ENCODE measurements at regions not wholly inside any gene's neighbourhood (a gene's known extent, or its start where the extent isn't known, plus 50 kb on each side); places are given as distances from the start of the nearest gene placed in this dataset.
A peak's percentile ranks its signal among the peaks of the same experiment; 100 is the strongest.

- no peaks in the 10 kb centered on the region for H3K27me3 ChIP-seq (replicated peaks in 1 of 2; ENCODE audit: control insufficient read depth in 2 of 2, insufficient read depth in 2 of 2, low read length in 1 of 2)
- ChIA-PET RAD21 (ENCODE audit: unreplicated experiment) (no interaction called here), SMC1A (ENCODE audit: uncharacterized antibody, unreplicated experiment) (interaction anchor here (0.8 to 2.3 kb wide), 4 partner anchors 10 to 358 kb away, joined by 3 to 10 read pairs (median 6); no protein-coding TSS in a partner anchor), CTCF (interaction anchor here (1.2 to 1.9 kb wide), 2 partner anchors 9 to 113 kb away, joined by 3 to 4 read pairs; no protein-coding TSS in a partner anchor), POLR2A (interaction anchor here (1.0 kb wide), 1 partner anchor 8 kb away, joined by 3 read pairs; no protein-coding TSS in a partner anchor)
- H3K4me2 ChIP-seq (ENCODE audit: control insufficient read depth, insufficient read depth) = no peak overlapping the region
- no peaks in the 10 kb centered on the region for H3K4me1 ChIP-seq (ENCODE audit: control insufficient read depth, insufficient read depth, low read length)
- FAIRE-seq = no peak
- peak; percentile 77 for ATAC-seq
- H3K36me3 ChIP-seq (ENCODE audit: control insufficient read depth in 2 of 2, insufficient read depth in 2 of 2, low read length in 1 of 2) = no peaks in the 10 kb centered on the region
- H3K9ac ChIP-seq (ENCODE audit: control insufficient read depth, insufficient read depth, low read length) = no peak overlapping the region
- WGBS (ENCODE audit: insufficient coverage, insufficient replicate concordance, low lambda C conversion rate, missing lambda C conversion rate) = 0% methylated on average over 2 of the region's 2 CpGs
- H3K9me3 ChIP-seq (replicated peaks; ENCODE audit: control insufficient read depth, insufficient read depth, low read length) = no peaks in the 10 kb centered on the region
- no peak overlapping the region for H3K4me3 ChIP-seq
- no peak overlapping the region for H3K27ac ChIP-seq (ENCODE audit: control insufficient read depth, insufficient read depth)
- intact Hi-C loops (cut with micrococcal nuclease; ENCODE audit: unreplicated experiment) (no loop called here), in situ Hi-C loops (cut with MboI) (no loop called here)
- H2AFZ ChIP-seq (ENCODE audit: control insufficient read depth, low read depth, low read length) = no peak overlapping the region
- TF ChIP-seq CBX3 (IDR thresholded peaks at IDR 0.05; ENCODE audit: borderline replicate concordance, low read depth) (no peak), NBN (IDR thresholded peaks at IDR 0.05) (no peak), KDM1A (IDR thresholded peaks at IDR 0.05; ENCODE audit: borderline replicate concordance) (no peak), PML (IDR thresholded peaks at IDR 0.05; ENCODE audit: low read length) (no peak), SMC3 (IDR thresholded peaks at IDR 0.05; ENCODE audit: borderline replicate concordance, low read length) (no peak)
- no peaks in the 10 kb centered on the region for H4K20me1 ChIP-seq (ENCODE audit: control insufficient read depth, insufficient read depth)
- H3K79me2 ChIP-seq (ENCODE audit: control insufficient read depth, insufficient read depth, low read length) = no peaks in the 10 kb centered on the region
- no peak for DNase-seq (ENCODE audit: low read depth, low spot score)
- no TSS peak for BruUV-seq (replicated peaks)
Measured at GRCh38 chr13:80226645-80227044, 114.3 kb downstream of the SPRY2 start.

GRCh38 chr13:80224468-80224867, 116.5 kb downstream of the SPRY2 start:
- Histone ChIP-seq H3K4me1 (ENCODE audit: control insufficient read depth, insufficient read depth, low read length) (no peaks in the 10 kb centered on the region), H3K79me2 (ENCODE audit: control insufficient read depth, insufficient read depth, low read length) (no peaks in the 10 kb centered on the region), H3K36me3 (ENCODE audit: control insufficient read depth in 2 of 2, insufficient read depth in 2 of 2, low read length in 1 of 2) (no peaks in the 10 kb centered on the region), H3K27ac (ENCODE audit: control insufficient read depth, insufficient read depth) (no peak overlapping the region), H3K27me3 (replicated peaks in 1 of 2; ENCODE audit: control insufficient read depth in 2 of 2, insufficient read depth in 2 of 2, low read length in 1 of 2) (no peaks in the 10 kb centered on the region), H2AFZ (ENCODE audit: control insufficient read depth, low read depth, low read length) (no peak overlapping the region), H3K9me3 (replicated peaks; ENCODE audit: control insufficient read depth, insufficient read depth, low read length) (no peaks in the 10 kb centered on the region), H3K4me3 (no peak overlapping the region), H4K20me1 (ENCODE audit: control insufficient read depth, insufficient read depth) (no peaks in the 10 kb centered on the region), H3K4me2 (ENCODE audit: control insufficient read depth, insufficient read depth) (no peak overlapping the region), H3K9ac (ENCODE audit: control insufficient read depth, insufficient read depth, low read length) (no peak overlapping the region)
- intact Hi-C loops (cut with micrococcal nuclease; ENCODE audit: unreplicated experiment) (no loop called here), in situ Hi-C loops (cut with MboI) (no loop called here)
- ATAC-seq = no peak
- RAD21 ChIA-PET (ENCODE audit: unreplicated experiment) = no interaction called here
- POLR2A ChIA-PET = no interaction called here
- DNase-seq (ENCODE audit: low read depth, low spot score) = no peak
- CTCF ChIA-PET = no interaction called here
- SMC1A ChIA-PET (ENCODE audit: uncharacterized antibody, unreplicated experiment) = interaction anchor here (0.8 kb wide), 1 partner anchor 87 kb away, joined by 3 read pairs; no protein-coding TSS in a partner anchor
- FAIRE-seq = no peak
- no peak for TF ChIP-seq HDAC2 (IDR thresholded peaks at IDR 0.05)
- TF ChIP-seq RB1 (IDR thresholded peaks at IDR 0.05; ENCODE audit: borderline replicate concordance) = no peak
- TF ChIP-seq FOXM1 (IDR thresholded peaks at IDR 0.05; ENCODE audit: low read depth, low read length) = no peak
- no peak for TF ChIP-seq SIX5 (IDR thresholded peaks at IDR 0.05; ENCODE audit: low read depth, low read length, severe bottlenecking)
- TF ChIP-seq ZSCAN29 (IDR thresholded peaks at IDR 0.05) = no peak
- no peak for TF ChIP-seq ZBED1 (IDR thresholded peaks at IDR 0.05; ENCODE audit: borderline replicate concordance)
- TF ChIP-seq SUZ12 (IDR thresholded peaks at IDR 0.05; ENCODE audit: unreplicated experiment) = no peak
- TF ChIP-seq USF2 (IDR thresholded peaks at IDR 0.05; ENCODE audit: borderline replicate concordance, low read depth, low read length) = no peak
- no TSS peak for BruUV-seq (replicated peaks)

All from GM12878 (cell line).